H1 (cell line): ENCODE measurements at regions not wholly inside any gene's neighbourhood (a gene's known extent, or its start where the extent isn't known, plus 50 kb on each side); places are given as distances from the start of the nearest gene placed in this dataset.

ENCODE experiments used
- CTCF ChIA-PET: fragments of 300-600 bp; sonication (Branson Sonifier 250); formaldehyde crosslinking; loops from one replicate; lab custom pipeline; 2021; ENCODE audit not compliant: partially characterized antibody; lab: Charles Lee
- POLR2A ChIA-PET: fragments of 300-600 bp; sonication (Branson Sonifier 250); formaldehyde crosslinking; loops from one replicate; lab custom pipeline; 2021; ENCODE audit warnings: inconsistent platforms; ENCODE audit not compliant: partially characterized antibody; lab: Charles Lee
- DNase-seq, 2 experiments: peaks; one replicate each; pipeline versions ENCODE4 v3.0.0 to v3.0.0-alpha.2; 2010 to 2022; ENCODE audit warnings: low spot score in 2 of 2, low read depth in 1 of 2, mixed read lengths in 1 of 2
- FAIRE-seq: peaks from 2 replicates; lab custom pipeline; 2011; peaks lifted over from hg19 to GRCh38; lab: Jason Lieb, UNC
- H2AFZ ChIP-seq: 2 replicates; pipeline ENCODE4 v1.8.1; 2012; ENCODE audit warnings: low read length, inconsistent platforms
- H2AK5ac ChIP-seq: 2 replicates; pipeline ENCODE4 v1.6.1; 2013; ENCODE audit warnings: low read depth, low read length
- H2BK120ac ChIP-seq: replicated peaks from 2 replicates; pipeline ENCODE3; 2013; ENCODE audit warnings: low read depth, low read length, inconsistent platforms
- H2BK12ac ChIP-seq: 2 replicates; pipeline ENCODE4 v1.6.1; 2013; ENCODE audit warnings: low read depth, low read length
- H2BK15ac ChIP-seq: 2 replicates; pipeline ENCODE4 v1.6.1; 2013; ENCODE audit warnings: low read length
- H2BK20ac ChIP-seq: 2 replicates; pipeline ENCODE4 v1.6.1; 2013; ENCODE audit warnings: low read length
- H2BK5ac ChIP-seq: 2 replicates; pipeline ENCODE4 v1.6.1; 2013; ENCODE audit warnings: low read depth, low read length
- H3K14ac ChIP-seq: 2 replicates; pipeline ENCODE4 v1.6.1; 2013; ENCODE audit warnings: inconsistent platforms; ENCODE audit not compliant: insufficient read length
- H3K18ac ChIP-seq: 2 replicates; pipeline ENCODE4 v1.6.1; 2013; ENCODE audit warnings: low read length; ENCODE audit errors: extremely low read depth
- H3K23ac ChIP-seq: 2 replicates; pipeline ENCODE4 v1.6.1; 2013; ENCODE audit warnings: inconsistent platforms; ENCODE audit not compliant: insufficient read length
- H3K23me2 ChIP-seq: 2 replicates; pipeline ENCODE4 v1.6.1; 2013; ENCODE audit warnings: low read depth, low read length
- H3K27ac ChIP-seq: 2 replicates; pipeline ENCODE4 v1.6.1; 2011; ENCODE audit warnings: low read depth, low read length, inconsistent platforms
- H3K27me3 ChIP-seq, 4 experiments: replicated peaks in 1 of 4; 1 replicate in 1 of 4; 2 replicates in 3 of 4; pipeline versions ENCODE4 v1.6.1 to v1.8.1; 2011 to 2013; ENCODE audit warnings: low read length in 3 of 4, mild to moderate bottlenecking in 3 of 4, inconsistent platforms in 2 of 4, mixed read lengths in 2 of 4, moderate library complexity in 1 of 4; ENCODE audit not compliant: control insufficient read depth in 3 of 4, insufficient read depth in 3 of 4; ENCODE audit errors: extremely low read depth in 1 of 4
- H3K36me3 ChIP-seq, 4 experiments: 2 replicates each; pipeline versions ENCODE4 v1.6.1 to v1.8.1; 2011 to 2013; ENCODE audit warnings: mild to moderate bottlenecking in 4 of 4, low read length in 3 of 4, moderate library complexity in 2 of 4, control low read depth in 1 of 4, inconsistent platforms in 1 of 4; ENCODE audit not compliant: insufficient read depth in 4 of 4, control insufficient read depth in 2 of 4
- H3K4ac ChIP-seq: replicated peaks from 2 replicates; pipeline ENCODE3; 2013; ENCODE audit warnings: low read length, low read depth, mixed read lengths, inconsistent platforms; ENCODE audit not compliant: insufficient read length
- H3K4me1 ChIP-seq, 4 experiments: replicated peaks in 1 of 4; 1 replicate in 1 of 4; 2 replicates in 3 of 4; pipeline versions ENCODE4 v1.6.1 to v1.8.1; 2011 to 2013; ENCODE audit warnings: low read length in 3 of 4, inconsistent platforms in 2 of 4, mixed read lengths in 1 of 4; ENCODE audit not compliant: insufficient read depth in 4 of 4, control insufficient read depth in 3 of 4
- H3K4me2 ChIP-seq, 2 experiments: 2 replicates each; pipeline versions ENCODE4 v1.6.1 to v1.8.1; 2011 to 2013; ENCODE audit warnings: low read depth in 2 of 2, low read length in 2 of 2, control low read depth in 1 of 2, inconsistent platforms in 1 of 2, mild to moderate bottlenecking in 1 of 2; ENCODE audit not compliant: insufficient read depth in 1 of 2
- H3K4me3 ChIP-seq, 4 experiments: fragments of 200-600, 300-600 bp in 1 of 4; sonication (generic), shearing (Covaris generic), sonication (Bioruptor Twin) in 1 of 4; 2 replicates each; pipeline versions ENCODE4 v1.5.1 to v1.8.1; 2011 to 2016; ENCODE audit warnings: low read length in 4 of 4, low read depth in 3 of 4, control low read depth in 2 of 4, inconsistent platforms in 2 of 4, mild to moderate bottlenecking in 2 of 4, mixed read lengths in 1 of 4, moderate library complexity in 1 of 4; ENCODE audit not compliant: insufficient read depth in 2 of 4; ENCODE audit errors: extremely low read depth in 1 of 4
- H3K56ac ChIP-seq: replicated peaks from 2 replicates; pipeline ENCODE3; 2013; ENCODE audit warnings: low read depth, mild to moderate bottlenecking, mixed read lengths, low read length, inconsistent platforms; ENCODE audit not compliant: insufficient read length
- H3K79me1 ChIP-seq: 2 replicates; pipeline ENCODE4 v1.6.1; 2013; ENCODE audit warnings: low read depth, low read length, control low read depth
- H3K79me2 ChIP-seq, 2 experiments: 2 replicates each; pipeline versions ENCODE4 v1.6.1 to v1.8.1; 2012 to 2013; ENCODE audit warnings: low read length in 2 of 2, mild to moderate bottlenecking in 2 of 2, inconsistent platforms in 1 of 2; ENCODE audit not compliant: insufficient read depth in 2 of 2, control insufficient read depth in 1 of 2
- H3K9ac ChIP-seq, 4 experiments: replicated peaks in 1 of 4; 1 replicate in 1 of 4; 2 replicates in 3 of 4; pipeline versions ENCODE4 v1.6.1 to v1.8.1; 2011 to 2013; ENCODE audit warnings: low read depth in 3 of 4, low read length in 3 of 4, control low read depth in 2 of 4, mild to moderate bottlenecking in 2 of 4, moderate library complexity in 2 of 4, inconsistent platforms in 1 of 4; ENCODE audit errors: extremely low read depth in 1 of 4
- H3K9me3 ChIP-seq, 2 experiments: 2 replicates each; pipeline versions ENCODE4 v1.6.1 to v1.8.1; 2012 to 2013; ENCODE audit warnings: mild to moderate bottlenecking in 2 of 2, moderate library complexity in 2 of 2, control low read depth in 1 of 2, inconsistent platforms in 1 of 2, low read depth in 1 of 2, low read length in 1 of 2, mixed read lengths in 1 of 2; ENCODE audit not compliant: insufficient read depth in 2 of 2
- H4K20me1 ChIP-seq, 2 experiments: replicated peaks in 1 of 2; 2 replicates each; pipeline versions ENCODE3 to v1.8.1; 2011 to 2013; ENCODE audit warnings: inconsistent platforms in 2 of 2, low read length in 2 of 2, mild to moderate bottlenecking in 1 of 2; ENCODE audit not compliant: insufficient read depth in 2 of 2, control insufficient read depth in 1 of 2
- H4K5ac ChIP-seq: 2 replicates; pipeline ENCODE4 v1.6.1; 2013; ENCODE audit warnings: low read length, low read depth, mixed read lengths, inconsistent platforms; ENCODE audit not compliant: insufficient read length
- H4K8ac ChIP-seq: 2 replicates; pipeline ENCODE4 v1.8.0; 2013; ENCODE audit warnings: mild to moderate bottlenecking, moderate library complexity, low read length, inconsistent platforms; ENCODE audit not compliant: insufficient read depth; ENCODE audit errors: extremely low read depth
- H4K91ac ChIP-seq: replicated peaks from 2 replicates; pipeline ENCODE3; 2013; ENCODE audit warnings: low read length, mixed read lengths, inconsistent platforms; ENCODE audit not compliant: insufficient read length
- CEBPB ChIP-seq: IDR thresholded peaks from 2 replicates; pipeline ENCODE4 v1.6.1; 2012; ENCODE audit warnings: low read depth, low read length
- EZH2 ChIP-seq: fragments of 200-600 bp; sonication (generic); IDR thresholded peaks from 2 replicates; pipeline ENCODE4 v1.7.1; 2012; ENCODE audit warnings: low read depth, mild to moderate bottlenecking, moderate library complexity, low read length, inconsistent platforms; ENCODE audit not compliant: severe bottlenecking
- NANOG ChIP-seq: IDR thresholded peaks from 2 replicates; pipeline ENCODE4 v1.6.1; 2011; ENCODE audit warnings: low read length, low read depth, mild to moderate bottlenecking, inconsistent platforms; ENCODE audit not compliant: insufficient read depth, poor library complexity, severe bottlenecking
- NRF1 ChIP-seq: IDR thresholded peaks from 2 replicates; pipeline ENCODE4 v1.6.1; 2011; ENCODE audit warnings: mild to moderate bottlenecking, low read depth, low read length, improper control_type of control experiment
- POLR2A ChIP-seq, 2 experiments: IDR thresholded peaks; 1 replicate in 1 of 2; 2 replicates in 1 of 2; pipeline ENCODE4 v1.6.1; 2011; ENCODE audit warnings: low read depth in 2 of 2, low read length in 2 of 2, mild to moderate bottlenecking in 2 of 2; ENCODE audit errors: control extremely low read depth in 1 of 2
- RXRA ChIP-seq: IDR thresholded peaks from 2 replicates; pipeline ENCODE4 v1.6.1; 2011; ENCODE audit warnings: low read depth, mild to moderate bottlenecking, low read length, moderate library complexity; ENCODE audit not compliant: insufficient read depth
- SP1 ChIP-seq: IDR thresholded peaks from 2 replicates; pipeline ENCODE4 v1.6.1; 2011; ENCODE audit warnings: low read depth, low read length
- SP4 ChIP-seq: IDR thresholded peaks from 2 replicates; pipeline ENCODE4 v1.6.1; 2012; ENCODE audit warnings: low read length, inconsistent platforms
- SUZ12 ChIP-seq: fragments of 200-600 bp; sonication (generic); IDR thresholded peaks from 2 replicates; pipeline ENCODE4 v1.6.1; 2012; ENCODE audit warnings: mild to moderate bottlenecking, inconsistent platforms, low read length, moderate library complexity, mixed read lengths
- TAF1 ChIP-seq: IDR thresholded peaks from 2 replicates; pipeline ENCODE4 v1.6.1; 2011; ENCODE audit warnings: mild to moderate bottlenecking, low read depth, low read length
- WGBS, 2 experiments: shearing (Covaris generic) in 1 of 2; methylation state at CpG; one replicate each; pipeline versions ENCODE4 v1.1.6 to v1.1.7; 2013 to 2015; ENCODE audit warnings: low lambda C conversion rate in 2 of 2, mixed read lengths in 2 of 2, inconsistent platforms in 1 of 2, low coverage in 1 of 2, missing lambda C conversion rate in 1 of 2; ENCODE audit not compliant: insufficient replicate concordance in 2 of 2, insufficient coverage in 1 of 2, insufficient read length in 1 of 2; ENCODE audit errors: extremely low coverage in 1 of 2, missing lambda C conversion rate in 1 of 2; 5-methylcytosine and 5-hydroxymethylcytosine counted together
- TF ChIP-seq, protein P1 (sequence below): IDR thresholded peaks from 2 replicates; pipeline ENCODE4 v1.6.1; 2011; ENCODE audit warnings: low read length, improper control_type of control experiment

DNA sequence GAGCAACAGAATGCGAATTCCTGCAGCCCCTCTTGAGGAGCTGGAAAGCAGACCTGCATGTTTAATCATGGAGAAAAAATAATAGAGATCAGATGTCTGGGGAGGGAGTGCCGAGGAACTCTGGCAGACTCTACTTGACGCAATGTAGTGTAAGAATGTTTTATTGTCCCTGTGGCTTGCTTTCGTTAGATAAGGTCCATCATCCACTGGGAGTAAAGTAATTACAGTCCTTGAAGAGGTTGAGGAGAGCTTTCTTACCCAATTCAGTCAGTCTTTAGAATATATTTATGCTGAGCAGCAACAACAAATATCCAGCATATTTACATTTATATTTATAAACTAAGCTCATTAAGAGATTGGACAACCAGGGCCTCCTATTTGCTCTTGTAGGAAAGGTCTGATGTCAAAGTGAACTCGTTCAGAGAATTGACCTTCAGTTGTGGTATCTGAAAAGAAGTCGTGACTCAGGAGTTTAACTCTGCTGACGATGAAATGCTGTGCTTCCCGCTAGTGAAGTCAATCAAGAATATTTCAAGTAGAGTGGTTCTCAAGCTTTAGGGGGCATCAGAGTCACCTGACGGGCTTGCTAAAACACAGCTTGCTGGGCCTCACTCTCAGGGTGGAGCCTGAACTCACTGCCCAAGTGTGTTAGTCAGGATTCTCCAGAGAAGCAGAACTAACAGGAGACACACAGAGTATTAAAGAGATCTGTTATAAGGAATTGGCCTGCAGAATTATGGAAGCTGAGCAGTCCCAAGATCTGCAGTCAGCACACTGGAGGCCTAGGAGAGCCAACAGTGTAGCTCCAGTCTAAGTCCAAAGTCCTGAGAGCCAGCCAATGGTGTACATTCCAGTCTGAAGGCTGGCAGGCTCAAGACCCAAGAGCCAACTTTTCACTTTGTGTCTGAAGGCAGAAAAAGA is 139.3 kb upstream of the LMNTD1 start:
- H3K79me1 ChIP-seq, result no peaks in the 10 kb centered on the region
- H2BK15ac ChIP-seq, result no peak overlapping the region
- H4K91ac ChIP-seq, result no peak overlapping the region
- H3K56ac ChIP-seq, result no peak overlapping the region
- no peaks in the 10 kb centered on the region for H3K27me3 ChIP-seq
- 0 out of 2 replicates have a peak overlapping the region, but pooled peaks have one; percentile 46 for H2BK12ac ChIP-seq
- no peak overlapping the region; the same call in 1 of the 2 replicates for H3K18ac ChIP-seq
- no peaks in the 10 kb centered on the region for H4K20me1 ChIP-seq
- H3K4me1 ChIP-seq, result peaks cover 0 to 15% (median 7%) of the 10 kb centered on the region in 4 experiments; a peak in 4 of 7 replicates
- H3K9me3 ChIP-seq, result 0 out of 4 replicates have a peak, but pooled peaks cover 5 to 7% of the 10 kb centered on the region in 2 experiments
- H2AK5ac ChIP-seq, result no peak overlapping the region
- no peak overlapping the region for H2BK20ac ChIP-seq
- no peak overlapping the region for H2BK120ac ChIP-seq
- DNase-seq, result no peak
- no peak overlapping the region for H3K9ac ChIP-seq
- no peaks in the 10 kb centered on the region for H3K79me2 ChIP-seq
- CTCF ChIA-PET, result interaction anchor here (0.9 to 1.0 kb wide), 2 partner anchors 9 to 10 kb away, joined by 3 read pairs; no protein-coding TSS in a partner anchor
- H3K4ac ChIP-seq, result no peak overlapping the region
- POLR2A ChIA-PET, result interaction anchor here (1.0 kb wide), 1 partner anchor 39 kb away, joined by 3 read pairs; no protein-coding TSS in a partner anchor
- peak overlapping the region; percentile 49 for H2AFZ ChIP-seq
- no peak overlapping the region; a peak in 1 of 8 replicates for H3K4me3 ChIP-seq
- H3K4me2 ChIP-seq, result peak overlapping the region in 1 of 2 experiments; percentile 42; a peak in 2 of 4 replicates
- no peak overlapping the region for H3K14ac ChIP-seq
- H3K36me3 ChIP-seq, result no peaks in the 10 kb centered on the region
- H4K8ac ChIP-seq, result no peak overlapping the region
- no peak for FAIRE-seq
- no peaks in the 10 kb centered on the region for H3K23me2 ChIP-seq
- 73% methylated on average over 9 of the region's 9 CpGs; no CpG with 5 or more reads in 1 of the 2 experiments for WGBS, 2 experiments
- H2BK5ac ChIP-seq, result no peak overlapping the region
- H3K23ac ChIP-seq, result no peak overlapping the region
- H3K27ac ChIP-seq, result no peak overlapping the region
- no peak overlapping the region for H4K5ac ChIP-seq
- TF ChIP-seq TAF1 (no peak), SUZ12 (no peak), SP4 (no peak), EZH2 (no peak), CEBPB (no peak), RXRA (no peak), SP1 (no peak), NANOG (no peak), NRF1 (no peak), POLR2A (IDR thresholded peaks at IDR 0.05; ENCODE audit: control extremely low read depth in 1 of 2, low read depth in 2 of 2, low read length in 2 of 2) (no peak)
- TF ChIP-seq, protein P1, sequence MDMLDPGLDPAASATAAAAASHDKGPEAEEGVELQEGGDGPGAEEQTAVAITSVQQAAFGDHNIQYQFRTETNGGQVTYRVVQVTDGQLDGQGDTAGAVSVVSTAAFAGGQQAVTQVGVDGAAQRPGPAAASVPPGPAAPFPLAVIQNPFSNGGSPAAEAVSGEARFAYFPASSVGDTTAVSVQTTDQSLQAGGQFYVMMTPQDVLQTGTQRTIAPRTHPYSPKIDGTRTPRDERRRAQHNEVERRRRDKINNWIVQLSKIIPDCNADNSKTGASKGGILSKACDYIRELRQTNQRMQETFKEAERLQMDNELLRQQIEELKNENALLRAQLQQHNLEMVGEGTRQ, result no peak
